GM12891 (cell line): ENCODE measurements at regions not wholly inside any gene's neighbourhood (a gene's known extent, or its start where the extent isn't known, plus 50 kb on each side); places are given as distances from the start of the nearest gene placed in this dataset.

Source experiments
- PAX5 ChIP-seq: IDR thresholded peaks from 2 replicates; pipeline ENCODE4 v1.6.1; 2011; ENCODE audit warnings: low read length, moderate library complexity, mild to moderate bottlenecking; ENCODE audit not compliant: insufficient read depth, severe bottlenecking
- POLR2A ChIP-seq: IDR thresholded peaks from 2 replicates; pipeline ENCODE4 v1.6.1; 2011; ENCODE audit warnings: low read depth, low read length, control low read depth
- POLR2AphosphoS5 ChIP-seq: IDR thresholded peaks from 2 replicates; pipeline ENCODE4 v1.6.1; 2011; ENCODE audit warnings: low read depth, low read length, control low read depth
- POU2F2 ChIP-seq: IDR thresholded peaks from 2 replicates; pipeline ENCODE4 v1.6.1; 2011; ENCODE audit warnings: low read depth, mild to moderate bottlenecking, control low read depth, low read length, moderate library complexity
- TAF1 ChIP-seq: IDR thresholded peaks from 2 replicates; pipeline ENCODE4 v1.6.1; 2011; ENCODE audit warnings: low read depth, low read length, control low read depth

DNA sequence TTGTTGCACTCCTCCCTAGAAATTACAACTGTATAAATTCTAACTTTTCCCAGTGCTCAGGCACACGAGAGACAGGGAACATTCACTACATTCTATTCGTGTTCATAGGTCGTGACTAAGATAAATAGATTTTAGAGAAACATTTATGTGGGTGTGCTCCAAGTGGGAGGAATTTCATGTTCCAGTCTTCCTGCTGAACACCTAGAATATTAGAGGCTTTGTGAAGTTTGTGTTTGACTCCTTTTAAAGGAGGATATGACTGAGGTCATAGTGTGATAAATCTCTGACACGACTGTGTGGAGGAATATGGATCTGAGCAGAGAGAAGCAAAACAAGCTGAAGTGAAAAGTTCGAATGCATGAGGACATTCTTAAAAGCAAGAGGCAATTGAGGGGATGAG is 355.3 kb downstream of the ZSWIM6 start:
- no peak for TF ChIP-seq POLR2AphosphoS5
- no peak for TF ChIP-seq POLR2A
- no peak for TF ChIP-seq POU2F2
- TF ChIP-seq TAF1, result no peak
- TF ChIP-seq PAX5, result no peak
